GM19351 (cell line): ENCODE measurements at regions not wholly inside any gene's neighbourhood (a gene's known extent, or its start where the extent isn't known, plus 50 kb on each side); places are given as distances from the start of the nearest gene placed in this dataset.
"Not testable (repeated sequence)": the region's sequence is repeated elsewhere in the genome, so short reads cannot be mapped to it uniquely, and the experiment has no call there.

Source experiments
- ATAC-seq: cut with Tn5 transposase; IDR thresholded peaks from one replicate; pipeline ENCODE4 v1.9.1; 2021; ENCODE audit warnings: mild to moderate bottlenecking, moderate library complexity; ENCODE audit not compliant: unreplicated experiment

DNA sequence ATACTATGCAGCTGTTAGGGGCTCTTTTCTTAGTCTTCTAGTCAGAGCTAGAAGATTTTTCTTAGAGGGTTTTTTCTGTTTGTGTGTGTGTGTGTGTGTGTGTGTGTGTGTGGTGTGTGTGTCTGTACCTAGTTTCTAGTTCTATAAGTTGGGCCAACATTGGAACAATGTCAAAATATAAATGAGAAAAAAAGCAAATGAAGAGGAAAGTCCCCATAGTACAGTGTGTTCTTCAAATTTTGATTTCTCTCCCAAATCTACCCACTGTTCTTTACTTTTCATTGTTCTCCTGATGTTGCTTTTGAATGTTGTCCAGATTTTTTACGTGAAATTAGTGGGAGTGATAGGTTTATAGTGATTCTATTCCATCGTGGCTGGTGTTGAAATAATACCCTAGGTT lies 2153.4 kb upstream of the RAG2 start:
- ATAC-seq: no peak

DNA sequence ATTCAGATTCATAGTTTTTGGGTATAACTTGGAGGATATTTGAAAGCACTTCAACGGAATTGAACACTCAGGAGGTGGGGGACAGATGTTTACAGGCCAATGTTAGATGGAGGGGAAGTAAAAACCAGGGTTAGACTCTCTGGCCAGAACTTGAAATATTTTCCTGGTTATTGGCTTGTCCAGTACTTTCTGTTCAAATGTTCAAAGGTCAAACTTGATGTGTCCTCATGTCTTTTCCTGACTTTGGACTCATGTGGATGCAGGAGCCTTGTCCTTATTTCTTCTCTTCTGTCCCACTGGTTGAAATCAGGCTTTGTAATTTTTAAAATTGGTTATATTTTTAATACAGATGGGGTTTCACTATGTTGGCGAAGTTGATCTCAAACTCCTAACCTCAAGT lies 2148.5 kb upstream of the RAG2 start:
- not testable (repeated sequence) for ATAC-seq

DNA sequence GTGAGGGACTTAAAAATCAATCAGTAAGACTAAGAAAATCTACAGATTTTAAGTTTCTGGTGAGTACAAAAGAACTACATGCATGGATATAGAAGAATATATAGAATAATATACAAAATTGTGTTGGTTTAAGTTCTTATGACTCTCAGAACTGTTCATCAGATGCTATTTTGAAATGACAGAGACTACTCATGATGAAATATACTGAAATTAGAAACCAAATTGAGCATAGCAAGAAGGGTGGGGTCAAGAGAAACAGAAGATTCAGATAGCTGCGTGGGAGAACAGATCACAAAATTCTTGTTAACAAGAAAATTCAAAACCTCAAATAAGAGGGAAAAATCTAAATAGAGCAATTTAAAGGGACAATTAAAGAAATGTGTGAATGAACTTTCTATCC lies 2125.3 kb upstream of the RAG2 start:
- no peak for ATAC-seq

DNA sequence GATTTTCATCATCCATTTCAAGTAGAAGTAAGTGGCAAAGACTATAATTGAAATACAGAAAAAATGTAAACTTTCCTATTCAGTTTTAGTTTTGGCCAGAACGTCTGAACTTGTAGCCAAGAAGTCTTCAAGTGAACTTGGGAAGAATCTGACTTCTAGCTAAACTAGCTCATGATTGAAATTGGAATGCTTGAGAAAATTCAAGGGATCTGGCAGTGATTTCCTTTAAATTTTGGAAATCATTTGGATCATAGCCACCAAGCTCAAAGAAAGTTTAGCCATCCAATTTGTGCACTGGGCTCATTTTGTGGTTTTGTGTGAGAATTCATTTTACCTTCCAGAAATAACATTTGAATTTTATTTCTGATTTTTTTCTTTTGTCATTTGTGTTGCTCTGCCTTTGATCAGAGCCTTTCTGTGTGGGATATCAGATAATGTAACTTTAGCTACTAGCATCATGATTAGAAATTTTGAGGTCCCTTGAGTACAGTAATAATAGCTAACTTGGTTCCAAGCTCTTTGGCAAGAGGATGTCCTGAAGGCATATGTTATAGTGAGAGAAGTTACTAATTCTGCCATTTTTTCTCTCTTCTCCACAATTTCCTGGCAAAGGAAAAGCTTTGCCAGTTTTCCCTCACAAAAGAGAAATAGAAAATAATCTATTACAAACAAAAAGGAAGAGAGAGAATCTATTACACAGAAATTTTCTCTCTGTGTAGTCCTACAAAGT lies 2123.7 kb upstream of the RAG2 start:
- no peak for ATAC-seq

DNA sequence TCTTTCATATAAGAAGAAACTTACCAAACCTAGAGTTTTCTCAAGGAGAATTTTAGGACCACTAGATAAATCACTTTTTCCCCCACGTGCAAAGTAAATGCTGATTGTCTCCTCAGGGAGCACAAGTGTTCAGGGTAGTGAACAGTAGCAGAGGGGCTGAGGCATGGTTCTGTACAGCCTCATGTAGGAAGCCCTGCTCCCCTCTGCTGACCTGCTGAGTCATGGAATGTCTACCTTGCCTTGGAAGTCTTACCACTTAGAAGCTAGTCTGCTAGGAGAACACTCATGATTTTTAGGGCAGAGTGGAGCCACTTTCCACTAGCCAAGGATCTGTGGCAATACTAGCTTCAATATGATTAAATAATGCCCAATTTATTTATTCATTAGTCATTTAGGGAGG lies 2120.6 kb upstream of the RAG2 start:
- no peak for ATAC-seq

DNA sequence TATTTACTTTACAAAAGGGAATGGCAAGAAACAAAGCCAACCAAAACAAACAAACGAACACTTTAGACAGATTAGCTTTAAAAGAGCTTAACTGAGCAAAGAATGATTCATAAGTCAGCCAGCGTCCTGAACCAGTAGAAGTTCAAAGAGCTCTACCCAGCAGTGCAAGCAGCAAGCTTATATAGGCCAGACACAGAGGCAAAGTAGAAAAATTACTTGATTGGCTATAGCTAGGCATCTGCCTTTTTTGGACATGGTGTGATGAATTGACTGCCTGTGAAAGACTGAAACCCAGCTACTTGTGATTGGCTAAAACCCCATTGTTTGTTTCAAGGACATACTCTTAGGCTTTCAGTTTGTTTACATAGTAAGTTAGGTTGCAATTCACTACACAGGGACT lies 2120.0 kb upstream of the RAG2 start:
- ATAC-seq: no peak

DNA sequence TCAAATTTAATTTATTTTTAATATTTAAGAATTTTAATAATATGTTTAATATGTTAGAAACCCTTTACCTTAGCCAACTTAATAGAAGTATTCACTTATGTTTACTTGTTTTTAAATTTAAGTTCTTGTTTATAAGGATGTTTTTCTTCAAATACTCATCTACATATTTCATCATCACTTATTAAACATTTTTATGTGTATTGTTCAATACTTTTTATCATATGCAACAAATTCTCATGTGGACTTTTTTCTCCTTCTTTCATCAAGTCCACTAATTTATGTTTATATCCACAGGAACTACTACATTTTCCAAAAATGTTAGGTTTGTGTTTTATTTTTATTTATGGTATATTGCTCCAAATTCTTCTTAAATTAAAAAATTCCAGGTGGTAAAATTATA lies 2113.1 kb upstream of the RAG2 start:
- ATAC-seq: no peak

DNA sequence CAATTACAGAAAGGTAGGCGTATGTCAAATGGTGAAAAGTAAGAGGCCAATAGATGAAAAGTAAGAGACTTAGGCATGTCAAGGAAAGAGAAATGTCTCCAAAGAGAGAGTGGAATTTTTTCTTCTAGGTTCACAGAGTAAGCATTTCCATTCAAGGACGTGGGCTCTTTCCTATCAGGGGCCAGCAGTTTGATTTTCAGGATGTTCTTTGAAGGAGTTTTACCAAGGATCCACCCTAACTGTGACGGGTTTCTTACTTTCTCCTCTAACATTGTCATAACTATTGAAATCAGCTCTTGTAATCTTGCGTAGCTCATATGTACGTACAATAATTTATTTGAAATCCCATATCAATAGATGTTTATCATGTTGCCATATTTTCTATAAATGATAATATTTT lies 2112.2 kb upstream of the RAG2 start:
- no peak for ATAC-seq

DNA sequence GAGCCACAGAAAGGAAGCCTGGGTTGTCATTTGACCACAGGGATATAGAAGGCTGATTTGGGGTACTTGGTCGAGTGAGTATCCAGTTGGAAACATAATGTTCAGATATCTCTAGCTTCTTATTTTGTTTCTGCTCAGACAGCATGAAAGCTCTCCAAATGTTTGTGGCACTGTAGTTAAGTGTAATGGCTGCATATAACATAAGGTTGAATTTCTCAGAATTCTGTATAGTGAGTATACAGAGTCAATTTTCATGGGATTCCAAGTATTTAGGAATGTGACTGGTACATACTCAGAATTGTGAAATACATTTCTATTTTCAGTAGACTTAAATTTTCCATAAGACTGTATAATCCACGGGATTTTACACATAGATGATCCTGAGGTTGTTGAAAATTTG lies 2102.1 kb upstream of the RAG2 start:
- no peak for ATAC-seq

DNA sequence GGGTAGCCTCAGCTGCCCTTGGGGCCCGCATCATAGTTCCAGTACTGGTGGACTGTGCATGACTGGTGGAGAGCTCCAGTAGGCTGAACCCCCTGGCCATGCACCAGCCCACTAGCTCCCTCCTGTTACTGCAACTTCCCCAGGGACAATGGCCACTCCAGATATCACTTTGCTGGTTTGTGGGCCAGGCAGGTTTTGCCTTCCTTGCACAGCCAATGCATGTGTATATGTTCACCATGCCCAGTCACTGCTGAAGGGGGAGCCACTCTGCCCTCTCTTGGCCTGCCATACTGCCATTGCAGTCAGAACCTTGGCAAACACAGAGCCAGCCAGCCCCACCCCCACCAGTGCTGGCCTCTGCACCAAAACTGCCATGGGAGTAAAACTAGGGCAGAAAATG lies 2095.3 kb upstream of the RAG2 start:
- ATAC-seq: no peak

DNA sequence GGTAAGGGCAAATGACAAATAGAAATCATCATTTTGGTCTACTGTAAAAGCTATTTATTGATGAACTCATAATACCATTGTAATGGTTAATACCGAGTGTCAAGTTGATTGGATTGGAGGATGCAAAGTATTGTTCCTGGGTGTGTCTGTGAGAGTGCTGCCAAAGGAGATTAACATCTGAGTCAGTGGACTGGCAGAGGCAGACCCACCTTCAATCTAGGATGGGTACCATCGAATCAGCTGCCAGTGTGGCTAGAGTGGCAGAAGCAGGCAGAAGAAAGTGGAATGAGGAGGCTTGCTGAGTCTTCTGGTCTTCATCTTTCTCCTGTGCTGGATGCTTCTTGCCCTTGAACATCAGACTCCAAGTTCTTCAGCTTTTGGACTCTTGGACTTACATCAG lies 2092.2 kb upstream of the RAG2 start:
- ATAC-seq: not testable (repeated sequence)

DNA sequence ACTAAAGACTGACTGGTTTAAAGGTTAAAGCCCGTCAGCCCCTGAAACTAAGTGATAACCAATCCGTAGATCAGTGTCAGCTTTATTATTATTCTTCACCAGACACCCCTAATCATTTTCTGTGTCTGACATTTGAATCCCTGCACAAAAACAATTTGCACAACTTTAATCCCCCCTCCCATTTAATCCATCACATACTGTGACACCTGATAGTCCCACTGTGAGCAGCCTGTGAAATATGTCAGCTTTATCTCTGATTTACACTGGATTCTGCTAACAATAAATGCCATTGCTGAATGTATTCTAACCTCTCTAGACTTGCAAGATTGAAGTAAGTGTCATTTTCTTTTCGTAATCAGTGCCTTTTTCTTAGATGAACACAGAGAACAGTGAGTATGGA lies 2089.0 kb upstream of the RAG2 start:
- ATAC-seq: no peak

DNA sequence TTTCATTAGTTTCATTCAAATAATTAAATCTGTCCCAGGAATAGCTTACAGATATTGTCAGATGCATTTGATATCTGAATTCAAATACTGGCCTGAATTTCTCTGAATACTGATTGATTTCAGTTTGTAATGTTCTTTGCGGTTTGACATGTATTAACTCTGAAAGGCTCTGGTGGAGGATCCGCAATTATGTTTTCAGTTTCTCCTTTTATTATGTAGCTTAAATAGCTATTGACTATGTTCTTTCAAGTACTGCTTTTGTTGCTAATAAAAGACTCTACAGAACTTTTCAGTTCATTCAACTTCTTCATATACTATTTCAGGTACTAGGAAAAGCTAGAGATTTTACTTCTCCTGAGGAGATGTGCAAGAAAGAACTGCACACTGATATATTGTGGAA lies 2085.4 kb upstream of the RAG2 start:
- no peak for ATAC-seq

DNA sequence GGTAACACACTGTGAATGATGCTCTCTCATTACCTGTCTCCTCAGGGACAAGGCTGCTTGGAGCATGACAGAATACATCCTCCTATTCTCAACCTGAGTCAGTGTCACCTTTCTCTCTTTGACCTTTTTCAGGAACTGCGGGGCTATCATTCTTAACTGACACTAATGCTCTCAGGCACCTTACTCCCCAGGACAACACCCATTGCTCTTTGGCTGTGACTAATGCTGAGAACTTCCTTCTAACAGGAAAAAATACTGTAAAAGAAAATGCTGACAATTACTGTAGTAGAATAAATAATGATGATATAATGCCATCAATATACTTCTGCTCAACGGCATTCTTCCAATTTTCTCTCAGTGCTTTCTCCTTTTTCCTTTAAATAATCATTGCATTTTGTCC lies 2082.7 kb upstream of the RAG2 start:
- ATAC-seq: no peak

DNA sequence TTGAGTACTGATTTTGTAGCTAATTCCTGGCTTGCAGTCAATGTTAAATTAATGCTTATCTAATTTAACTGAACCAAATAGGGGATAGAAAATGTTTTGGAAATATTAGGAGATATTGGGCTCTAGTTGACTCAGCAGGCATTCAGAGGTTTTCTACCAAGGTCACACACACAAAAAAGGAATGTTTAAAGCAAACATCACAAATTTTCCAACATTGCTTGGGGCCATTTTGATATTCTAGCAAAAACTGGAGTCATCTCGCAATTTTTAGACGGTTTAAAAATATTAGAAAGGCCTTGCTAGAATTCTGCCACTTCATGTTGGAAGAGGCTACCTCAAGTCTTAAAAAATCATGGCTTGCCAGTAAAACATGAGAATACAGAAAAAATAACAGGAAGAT lies 2082.1 kb upstream of the RAG2 start:
- no peak for ATAC-seq

DNA sequence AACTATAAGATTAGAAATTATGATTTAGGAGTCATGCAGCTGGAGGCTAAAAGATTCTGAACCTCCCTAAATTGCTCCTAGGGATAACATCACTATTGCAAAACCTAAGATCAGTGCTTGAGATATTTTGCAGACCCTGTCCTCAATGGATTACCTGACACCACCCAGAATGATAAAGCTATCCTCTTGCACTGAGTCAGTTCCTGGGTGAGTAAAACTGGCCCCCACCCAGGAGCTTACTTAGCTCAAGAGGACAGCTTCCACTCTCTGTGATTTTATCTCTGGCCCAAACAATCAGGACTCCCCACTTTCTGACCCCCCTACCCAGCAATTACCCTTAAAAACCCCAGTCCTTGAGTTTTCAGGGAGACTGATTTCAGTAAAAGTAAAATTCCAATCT lies 2074.4 kb upstream of the RAG2 start:
- ATAC-seq: no peak

DNA sequence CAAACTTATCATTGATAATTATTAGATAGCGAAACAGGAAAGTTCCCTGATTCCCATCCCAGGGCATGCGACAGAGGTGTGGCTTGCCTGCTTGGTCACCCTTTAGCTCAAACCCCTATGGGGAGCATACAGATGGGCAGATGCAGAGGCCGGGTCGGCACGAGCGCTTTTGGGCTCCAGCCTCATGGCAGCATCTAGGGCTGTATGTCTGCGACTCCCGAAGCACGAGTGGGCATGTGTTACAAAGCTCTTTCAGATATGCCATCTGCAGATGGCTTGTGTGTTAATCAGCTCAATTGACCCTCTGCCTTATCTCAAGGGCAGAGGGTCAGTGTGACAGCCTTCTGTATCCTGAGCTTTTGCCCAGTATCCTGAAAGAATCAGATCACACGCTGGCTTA lies 2069.3 kb upstream of the RAG2 start:
- ATAC-seq: no peak

DNA sequence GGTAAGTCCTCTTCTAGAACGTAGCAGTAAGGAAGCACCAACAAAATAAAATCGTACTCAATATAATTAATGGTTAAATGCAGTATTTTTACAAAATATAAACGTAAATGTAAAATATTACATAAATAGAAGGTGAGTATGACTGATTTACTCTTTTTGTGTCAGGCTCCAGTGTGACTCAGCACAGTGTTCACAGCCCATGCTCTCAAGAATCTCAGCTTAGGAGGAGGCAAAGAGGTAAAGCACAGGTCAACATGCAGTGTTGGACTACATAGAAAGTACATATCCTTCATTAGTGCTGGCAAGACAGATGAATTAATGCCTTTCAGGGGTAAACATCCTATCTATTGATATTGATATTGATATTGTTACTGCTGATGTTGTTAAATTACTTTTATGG lies 2050.6 kb upstream of the RAG2 start:
- no peak for ATAC-seq

DNA sequence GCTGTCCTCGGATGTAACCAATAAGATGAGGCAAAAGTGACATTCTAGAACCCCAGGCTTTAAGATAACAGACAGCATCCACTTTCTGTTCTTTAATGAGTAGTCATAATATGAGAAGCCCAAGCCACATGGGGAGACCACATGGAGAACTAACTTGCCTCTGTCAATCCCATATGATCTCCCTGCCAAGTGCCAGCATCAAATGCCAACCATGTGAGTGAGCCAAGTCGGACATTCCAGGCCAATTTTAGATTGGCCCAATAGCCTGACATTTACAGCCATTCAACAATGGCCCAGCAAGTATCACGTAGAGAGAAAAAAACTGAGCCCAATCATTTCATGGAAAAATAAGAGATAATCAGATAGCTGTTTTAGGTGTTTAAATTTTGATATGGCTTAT lies 2048.3 kb upstream of the RAG2 start:
- no peak for ATAC-seq

DNA sequence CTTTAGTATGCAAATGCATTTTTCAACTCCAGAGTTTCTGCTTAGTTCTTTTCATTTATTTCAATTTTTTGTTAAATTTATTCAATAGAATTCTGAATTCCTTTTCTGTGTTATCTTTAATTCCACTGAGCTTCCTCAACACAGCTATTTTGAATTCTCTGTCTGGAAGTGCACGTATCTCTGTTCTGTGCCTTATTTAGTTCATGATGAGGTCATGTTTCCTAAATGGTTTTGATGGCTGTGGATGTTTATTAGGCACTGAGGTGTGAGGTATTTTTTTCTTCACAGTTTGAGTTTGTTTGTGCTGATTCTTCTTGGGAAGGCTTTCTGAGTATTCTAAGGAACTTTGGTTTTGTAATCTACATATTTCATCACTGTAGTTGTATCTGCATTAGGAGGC lies 2042.8 kb upstream of the RAG2 start:
- ATAC-seq: no peak

DNA sequence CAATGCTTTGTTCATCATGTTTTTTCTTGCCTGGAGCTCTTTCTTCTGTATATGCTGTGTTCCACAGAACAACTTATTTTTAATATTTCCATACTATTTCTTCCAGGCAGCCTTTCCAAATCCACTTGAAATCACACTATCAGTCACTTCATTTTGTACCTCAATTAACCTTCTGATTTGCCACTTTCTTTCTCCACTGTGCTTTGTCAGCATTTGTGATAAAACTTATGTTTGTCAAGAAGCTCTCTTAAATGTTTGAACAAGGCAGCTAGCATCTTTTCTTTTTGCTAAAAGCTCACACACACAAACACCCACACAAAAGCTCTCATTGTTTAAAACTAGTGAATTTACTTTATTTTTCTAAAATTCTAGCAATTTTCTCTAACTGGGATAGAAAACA lies 2014.7 kb upstream of the RAG2 start:
- no peak for ATAC-seq

DNA sequence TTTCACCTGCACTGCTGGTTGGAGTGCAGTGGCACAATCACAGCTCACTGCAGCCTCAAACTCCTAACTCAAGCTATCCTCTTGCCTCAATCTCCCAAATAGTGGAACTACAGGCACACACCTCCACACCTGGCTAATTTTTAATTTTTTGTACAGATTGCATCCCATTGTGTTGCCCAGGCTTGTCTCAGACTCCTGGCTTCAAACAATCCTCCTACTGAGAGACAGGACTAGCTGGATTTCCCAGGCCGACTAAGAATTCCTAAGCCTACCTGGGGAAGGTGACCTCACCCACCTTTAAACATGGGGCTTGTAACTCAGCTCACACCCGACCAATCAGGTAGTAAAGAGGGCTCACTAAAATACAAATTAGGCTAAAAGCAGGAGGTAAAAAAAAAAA lies 2003.3 kb upstream of the RAG2 start:
- ATAC-seq: not testable (repeated sequence)

DNA sequence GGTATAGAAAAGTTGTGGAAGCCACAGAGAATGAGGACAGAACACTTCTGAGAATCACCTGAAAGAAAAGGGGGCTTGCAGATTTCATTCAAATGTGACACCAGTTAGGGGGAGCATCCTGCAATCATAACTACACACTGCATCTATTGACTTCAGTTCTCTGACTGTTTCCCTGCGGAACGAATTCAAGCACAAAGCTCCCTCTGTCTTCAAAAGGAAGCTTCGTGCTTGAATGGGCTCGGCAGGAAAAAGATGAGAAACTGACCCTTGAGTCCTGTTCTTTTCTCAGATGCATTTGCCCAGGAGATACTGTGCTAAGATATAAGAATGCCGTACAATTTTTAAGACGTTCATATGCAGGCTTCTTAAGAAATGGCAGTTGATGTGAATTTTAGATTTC lies 2000.4 kb upstream of the RAG2 start:
- ATAC-seq: no peak
